NCI-H345 (cell line): ENCODE measurements at regions not wholly inside any gene's neighbourhood (a gene's known extent, or its start where the extent isn't known, plus 50 kb on each side); places are given as distances from the start of the nearest gene placed in this dataset.
"Not testable (repeated sequence)": the region's sequence is repeated elsewhere in the genome, so short reads cannot be mapped to it uniquely, and the experiment has no call there.

ENCODE experiments used
- DNase-seq: peaks from one replicate; lab custom pipeline; 2025; lab: John Stamatoyannopoulos, UW

DNA sequence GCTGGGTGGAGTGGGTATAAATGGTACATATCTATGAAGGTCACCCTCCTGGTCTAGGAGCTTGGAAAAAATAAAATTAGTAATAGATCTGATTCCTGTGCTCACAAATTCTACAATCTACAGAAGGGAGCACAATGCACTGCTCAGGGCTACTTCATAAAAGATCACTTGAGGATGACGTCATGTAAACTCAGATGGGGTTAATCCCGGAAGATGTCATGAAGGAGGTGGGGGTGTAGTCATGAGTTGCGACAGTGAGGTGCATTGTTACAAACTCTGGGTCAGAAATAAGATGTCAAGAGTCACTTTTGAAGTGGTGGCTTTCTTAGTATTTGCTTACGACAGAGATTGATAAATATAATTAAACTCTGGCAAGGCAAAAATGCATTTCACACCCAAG is 68.2 kb downstream of the LHX9 start:
- DNase-seq: no peak

DNA sequence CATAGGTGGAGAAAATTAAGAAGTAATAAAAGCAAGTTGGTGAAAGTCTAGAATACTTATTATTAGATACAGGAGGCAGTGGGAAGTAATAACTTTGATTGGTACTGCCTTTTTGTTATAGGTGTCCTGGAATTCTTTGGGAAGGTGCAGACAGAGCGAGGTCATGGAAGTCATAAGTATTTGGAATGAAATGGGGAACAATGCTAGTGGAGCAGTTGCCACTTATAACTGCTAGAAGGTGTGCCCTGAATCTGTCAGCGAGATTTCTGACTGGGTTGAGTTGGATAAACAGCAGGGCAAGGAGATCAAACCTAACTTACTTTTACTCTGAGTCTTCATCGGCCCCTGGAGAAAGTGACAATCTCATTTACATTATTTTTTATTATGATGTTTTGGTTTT is 69.6 kb downstream of the LHX9 start:
- no peak for DNase-seq

DNA sequence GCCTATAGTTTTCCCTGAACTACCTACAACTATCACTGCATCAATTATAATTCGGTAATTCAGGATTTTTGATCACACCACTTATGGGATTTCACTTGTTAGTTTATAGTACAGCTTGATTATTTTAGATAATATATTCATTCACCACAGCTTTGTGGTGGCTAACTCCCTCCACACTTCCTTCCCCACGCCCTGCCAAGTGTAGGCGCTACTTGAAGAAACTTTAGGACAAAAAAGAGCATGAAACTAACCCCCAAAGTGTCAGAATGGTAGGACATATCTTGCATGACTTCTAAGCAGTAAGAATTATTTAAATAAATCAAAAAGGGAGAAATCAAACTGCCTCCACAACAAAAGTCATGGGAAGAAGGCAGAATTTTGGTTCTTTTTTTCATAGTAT is 70.1 kb downstream of the LHX9 start:
- no peak for DNase-seq

DNA sequence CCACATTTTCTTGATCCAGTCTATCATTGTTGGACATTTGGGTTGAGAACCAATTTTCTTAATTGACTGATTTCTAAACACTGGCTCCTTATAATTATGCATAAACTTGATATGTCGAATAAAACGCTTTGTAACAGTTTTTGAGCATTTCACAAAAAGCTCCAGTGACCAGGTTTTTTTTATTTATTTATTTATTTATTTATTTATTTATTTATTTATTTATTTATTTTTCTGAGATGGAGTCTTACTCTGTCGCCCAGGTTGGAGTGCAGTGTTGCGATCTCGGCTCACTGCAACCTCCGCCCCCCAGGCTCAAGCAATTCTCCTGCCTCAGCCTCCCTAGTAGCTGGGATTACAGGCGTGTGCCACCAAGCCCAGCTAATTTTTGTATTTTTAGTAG is 71.4 kb downstream of the LHX9 start:
- DNase-seq: not testable (repeated sequence)

DNA sequence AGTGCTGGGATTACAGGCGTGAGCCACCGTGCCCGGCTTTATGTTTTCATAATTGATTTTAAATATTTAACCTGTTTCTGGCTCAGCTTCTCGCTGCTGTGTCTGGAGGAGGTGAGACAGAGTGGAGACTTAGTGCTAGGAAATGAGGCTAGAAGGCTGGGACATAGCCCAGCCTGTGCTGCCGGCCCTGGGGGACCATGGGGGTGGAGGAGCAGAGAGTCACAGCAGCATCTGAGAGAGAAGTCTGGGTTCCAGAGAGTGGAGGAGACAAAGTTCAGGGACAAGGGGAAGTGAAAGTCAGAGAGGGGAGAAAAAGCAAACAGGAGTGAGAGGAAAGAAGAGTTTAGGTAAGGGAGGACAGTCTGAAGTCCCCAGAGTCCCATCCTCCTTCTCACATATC is 71.9 kb downstream of the LHX9 start:
- no peak for DNase-seq

DNA sequence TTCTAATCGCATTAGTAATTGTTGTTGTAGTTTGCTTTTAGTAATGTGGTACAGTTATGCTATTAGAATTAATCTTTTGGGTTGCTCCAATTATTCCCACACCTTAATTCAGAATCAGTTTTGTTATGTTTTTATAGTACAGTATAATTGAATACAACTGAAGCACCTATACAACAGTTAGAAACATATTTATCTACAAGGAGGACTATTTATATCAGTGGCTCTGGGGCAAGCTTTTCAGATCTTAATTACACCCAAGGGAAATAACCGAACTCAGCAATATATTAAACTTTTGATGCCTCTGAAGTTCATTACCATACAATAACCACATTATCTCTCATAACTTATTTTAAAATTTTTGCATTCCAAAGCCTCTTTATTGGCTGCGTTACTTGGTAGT is 74.4 kb downstream of the LHX9 start:
- no peak for DNase-seq

DNA sequence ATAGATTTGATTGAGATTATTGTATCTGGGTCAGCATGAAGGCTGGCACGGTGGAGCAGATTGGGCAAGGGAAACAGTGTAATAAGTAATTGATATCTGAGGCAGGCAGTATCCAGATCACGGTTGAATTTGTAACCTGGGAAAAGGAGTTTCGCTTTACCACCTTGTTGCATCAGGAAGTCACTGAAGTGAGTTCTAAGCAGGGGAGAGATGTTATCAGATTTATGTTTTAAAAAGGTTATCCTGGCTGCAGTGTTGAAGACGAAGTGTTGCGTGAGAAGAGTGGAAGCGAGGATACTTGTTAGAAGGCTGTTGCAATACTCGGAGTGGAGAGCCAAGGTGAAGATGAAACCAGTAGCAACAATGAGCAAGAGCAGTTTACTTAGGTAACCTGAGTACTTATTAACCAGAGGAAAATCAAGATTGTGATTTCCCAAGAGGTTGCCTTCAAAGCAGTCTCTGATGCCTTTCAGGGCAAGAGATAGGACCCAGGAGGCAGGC is 77.8 kb downstream of the LHX9 start:
- no peak for DNase-seq

DNA sequence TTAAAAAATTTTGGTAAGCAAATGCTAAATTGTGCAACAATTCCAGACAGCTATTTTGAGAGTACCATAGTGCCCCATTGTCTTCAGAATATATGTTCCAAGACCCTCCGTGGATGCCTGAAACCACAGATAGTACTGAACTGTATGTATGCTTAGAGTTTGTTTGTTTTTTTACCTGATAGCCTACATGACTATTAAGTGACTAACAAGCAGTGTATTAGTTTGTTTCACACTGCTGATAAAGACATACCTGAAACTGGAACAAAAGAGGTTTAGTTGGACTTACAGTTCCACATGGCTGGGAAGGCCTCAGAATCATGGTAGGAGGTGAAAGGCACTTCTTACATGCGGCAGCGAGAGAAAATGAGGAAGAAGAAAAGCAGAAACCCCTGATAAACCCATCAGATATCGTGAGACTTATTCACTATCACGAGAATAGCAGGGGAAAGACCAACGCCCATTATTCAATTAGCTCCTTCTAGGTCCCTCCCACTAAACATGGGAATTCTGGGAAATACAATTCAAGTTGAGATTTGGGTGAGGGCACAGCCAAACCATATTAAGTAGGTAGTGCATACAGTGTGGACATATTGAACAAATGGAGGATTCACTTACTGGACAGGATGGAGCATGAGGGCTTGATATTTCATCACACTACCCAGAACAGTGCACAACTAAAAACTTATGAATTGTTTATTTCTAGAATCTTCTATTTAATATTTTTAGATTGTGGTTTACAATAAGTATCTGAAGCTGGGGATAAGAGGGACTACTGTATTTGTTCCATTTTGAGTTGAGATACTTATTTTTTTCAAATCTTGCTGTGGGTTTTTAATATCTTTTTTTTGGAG is 78.5 kb downstream of the LHX9 start:
- DNase-seq: no peak

DNA sequence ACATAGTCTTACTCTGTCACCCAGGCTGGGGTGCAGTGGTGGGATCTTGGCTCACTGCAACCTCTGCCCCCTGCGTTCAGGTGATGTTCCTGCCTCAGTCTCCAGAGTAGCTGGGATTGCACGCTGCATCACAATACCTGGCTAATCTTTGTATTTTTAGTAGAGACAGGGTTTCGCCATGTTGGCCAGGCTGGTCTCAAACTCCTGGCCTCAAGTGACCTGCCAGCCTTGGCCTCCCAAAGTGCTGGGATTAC is 79.0 kb downstream of the LHX9 start:
- DNase-seq: not testable (repeated sequence)

DNA sequence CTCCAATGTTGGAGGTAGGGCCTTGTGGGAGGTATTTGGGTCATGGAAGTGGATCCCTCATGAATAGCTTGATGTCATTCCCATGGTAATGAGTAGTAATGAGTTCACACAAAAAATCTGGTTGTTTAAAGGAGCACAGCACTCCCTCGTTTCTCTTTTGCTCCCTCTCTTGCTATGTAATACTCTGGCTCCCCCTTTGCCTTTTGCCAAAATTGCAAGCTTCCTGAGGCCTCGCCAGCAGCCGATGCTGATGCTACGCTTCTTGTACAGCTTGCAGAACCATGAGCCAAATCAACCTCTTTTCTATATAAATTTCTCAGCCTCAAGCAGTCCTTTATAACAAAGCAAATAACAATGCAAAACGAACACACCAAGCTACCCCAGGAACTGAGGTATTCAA is 80.9 kb downstream of the LHX9 start:
- no peak for DNase-seq

DNA sequence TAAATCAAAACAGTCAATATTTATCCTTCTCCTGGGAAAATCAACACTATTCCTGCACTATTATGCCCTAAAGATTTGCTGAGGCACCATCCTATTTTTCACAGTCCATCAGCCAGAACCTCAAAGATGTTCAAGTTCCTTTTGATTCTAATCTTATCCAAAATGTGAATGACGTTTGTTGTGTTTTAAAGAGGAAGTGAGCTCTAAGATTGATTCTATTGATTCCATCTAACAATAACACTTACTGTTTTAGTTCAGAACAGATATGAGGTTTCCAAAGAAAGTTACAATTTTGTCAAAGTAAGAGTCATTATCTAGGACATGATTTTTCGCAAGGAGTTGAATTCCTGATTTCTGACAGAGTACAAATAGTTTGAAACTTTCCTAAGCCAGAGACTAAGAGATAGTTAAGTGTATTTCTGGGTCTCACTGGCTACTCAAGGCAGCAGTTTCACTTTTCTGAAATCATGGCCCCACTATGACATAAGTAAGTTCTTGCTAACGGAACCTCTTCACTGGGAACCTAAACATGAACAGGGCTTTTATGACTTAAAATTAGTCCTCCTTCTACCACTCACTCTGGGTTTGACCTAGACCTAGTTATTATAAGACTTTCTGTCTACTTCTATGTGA is 84.7 kb downstream of the LHX9 start:
- DNase-seq: no peak

DNA sequence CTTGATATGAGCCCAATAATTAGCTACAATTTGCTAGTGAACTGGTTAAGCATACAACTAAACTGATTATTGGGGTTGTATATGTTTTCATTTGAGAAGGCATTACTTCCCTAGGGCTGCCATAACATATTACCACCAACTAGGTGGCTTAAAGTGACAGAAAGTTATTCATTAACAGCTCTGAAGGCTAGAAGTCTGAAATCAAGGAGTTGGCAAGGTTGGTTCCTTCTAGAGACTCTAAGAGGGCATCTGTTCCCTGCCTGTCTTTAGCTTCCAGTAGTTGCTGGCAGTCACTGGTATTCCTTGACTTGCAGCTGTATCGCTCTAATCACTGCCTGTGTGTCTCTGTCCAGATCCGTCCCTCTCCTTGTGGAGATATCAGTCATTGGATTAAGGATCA is 86.3 kb downstream of the LHX9 start:
- no peak for DNase-seq

DNA sequence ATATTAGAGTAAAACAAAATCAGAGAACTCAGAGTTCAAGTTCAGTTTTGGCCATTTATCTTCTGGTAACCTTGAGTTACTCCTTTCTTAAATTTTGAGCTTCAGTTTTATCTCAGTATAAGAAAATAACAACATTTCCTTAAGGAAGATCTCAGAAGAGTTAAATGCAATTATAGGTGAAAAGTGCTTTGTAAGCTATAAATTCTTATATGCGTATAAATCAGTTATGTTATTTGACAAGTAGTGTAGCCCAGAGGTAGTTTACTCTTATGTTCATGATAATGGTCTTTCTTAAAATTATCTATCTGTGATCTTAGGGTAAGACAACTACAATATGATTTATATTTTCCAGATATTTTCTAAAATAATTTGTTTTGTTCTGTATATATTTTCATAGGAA is 89.8 kb downstream of the LHX9 start:
- DNase-seq: no peak

DNA sequence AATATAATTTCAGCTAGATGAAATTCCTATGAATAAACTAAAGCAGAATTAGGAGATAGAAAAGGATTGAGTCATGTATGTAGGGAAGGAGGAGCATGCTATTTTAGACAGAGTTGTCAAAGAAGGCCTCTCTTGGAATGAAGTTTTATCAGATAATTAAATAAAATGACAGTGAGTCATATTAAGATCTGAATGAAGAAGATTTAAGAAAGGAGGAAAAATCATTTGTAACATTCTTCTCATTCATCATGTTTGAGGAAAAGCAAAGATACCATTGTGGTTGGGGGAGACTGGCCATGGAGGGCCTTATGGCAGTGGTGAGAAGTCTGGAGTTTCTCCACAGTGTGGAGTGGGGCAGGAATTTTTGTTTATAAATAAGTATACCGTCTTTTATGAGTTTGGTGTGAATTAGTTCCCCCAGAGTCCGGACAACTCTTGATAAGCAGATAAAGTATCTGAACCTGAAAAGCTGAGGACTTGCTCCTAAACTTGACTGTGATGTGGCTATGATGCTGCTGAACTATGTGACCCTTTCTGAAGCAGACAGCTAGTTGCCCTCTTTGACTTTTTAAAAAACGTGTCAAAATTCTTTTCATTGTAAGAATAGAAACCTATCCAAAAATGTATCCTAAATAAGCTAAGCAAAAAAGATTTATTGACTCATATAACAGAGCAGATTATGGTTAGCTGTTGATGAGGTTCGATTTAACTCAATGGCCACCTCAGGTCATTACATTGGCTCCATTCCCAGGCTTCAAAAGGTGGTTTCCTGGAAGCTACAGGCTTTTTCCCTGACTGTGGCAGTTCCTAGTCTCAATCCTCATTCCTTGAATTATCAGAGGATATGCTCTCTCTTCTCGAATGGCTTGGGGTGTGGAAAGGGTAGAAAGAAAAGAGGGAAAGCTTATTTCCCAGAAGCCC is 90.8 kb downstream of the LHX9 start:
- DNase-seq: no peak

DNA sequence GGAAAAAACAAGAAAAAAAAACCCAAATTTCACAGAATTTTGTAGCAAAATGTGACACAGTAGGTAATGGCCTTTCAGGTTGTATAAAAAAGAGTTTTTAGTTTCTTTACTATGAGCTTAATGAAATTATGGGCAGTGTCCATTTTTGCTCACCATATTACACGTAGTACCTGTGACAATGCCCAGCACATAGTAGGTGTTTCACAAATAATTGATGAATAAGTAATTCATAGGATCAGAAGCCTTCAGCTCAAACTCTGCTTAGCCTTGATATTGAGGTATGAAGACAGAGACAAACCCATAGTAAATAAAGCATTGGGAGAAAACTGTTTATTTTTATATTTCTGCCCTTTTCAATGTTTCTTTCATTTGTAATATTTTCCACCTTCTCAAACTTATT is 97.2 kb downstream of the LHX9 start:
- DNase-seq: no peak

DNA sequence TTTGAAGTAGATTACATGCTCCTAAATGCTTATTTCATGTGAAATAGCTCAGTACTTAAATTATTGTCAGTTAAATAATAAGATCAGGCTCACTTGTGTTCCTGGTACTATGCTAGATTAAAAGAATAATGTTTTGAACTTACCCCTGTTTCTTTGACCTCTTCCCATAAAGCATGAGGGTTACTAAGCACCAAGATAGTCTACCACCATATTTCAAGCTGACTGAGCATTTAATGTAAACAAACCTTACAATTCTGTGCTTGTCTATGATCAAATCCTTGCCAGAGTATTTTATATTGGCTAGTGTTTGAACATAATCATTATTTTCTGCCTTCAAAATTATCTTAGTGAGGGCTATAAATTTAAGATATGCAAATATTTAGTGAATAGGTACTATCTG is 98.1 kb downstream of the LHX9 start:
- DNase-seq: no peak

DNA sequence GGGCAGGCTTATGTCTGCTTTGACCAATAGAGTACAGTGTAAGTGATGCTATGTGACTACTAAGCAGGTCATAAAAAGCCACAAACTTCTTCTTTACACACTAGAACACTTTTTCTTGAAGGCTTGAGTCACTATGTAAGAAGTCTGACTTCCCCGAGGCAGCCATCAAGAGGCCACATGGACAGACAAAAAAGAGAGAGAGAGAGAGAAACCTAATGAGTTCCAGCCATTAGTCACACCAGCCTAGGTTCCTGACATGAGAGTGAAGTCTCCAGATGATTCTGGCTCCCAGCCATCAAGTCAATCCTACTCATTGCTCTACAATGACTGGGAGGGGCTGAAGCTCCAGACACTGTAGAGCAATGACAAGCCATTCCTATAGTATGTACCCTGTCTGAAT is 101.4 kb downstream of the LHX9 start:
- no peak for DNase-seq

DNA sequence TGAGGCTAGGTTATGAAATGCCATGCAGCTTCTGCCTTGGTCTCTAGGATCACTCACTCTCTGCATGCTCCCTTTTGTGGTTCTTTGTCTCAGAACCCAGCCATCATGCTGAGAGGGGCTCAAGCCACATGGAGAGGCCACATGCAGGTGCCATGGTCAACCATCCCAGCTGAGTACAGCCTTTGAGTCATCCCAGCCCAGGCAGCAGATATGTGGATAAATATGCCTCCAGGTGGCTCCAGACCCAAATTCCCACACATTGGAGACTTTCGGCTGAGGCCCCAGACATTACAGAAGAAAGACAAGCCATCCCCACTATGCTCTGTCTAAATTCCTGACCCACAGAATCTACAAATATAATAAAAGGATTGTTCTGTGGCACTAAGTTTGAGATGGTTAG is 102.0 kb downstream of the LHX9 start:
- DNase-seq: no peak

DNA sequence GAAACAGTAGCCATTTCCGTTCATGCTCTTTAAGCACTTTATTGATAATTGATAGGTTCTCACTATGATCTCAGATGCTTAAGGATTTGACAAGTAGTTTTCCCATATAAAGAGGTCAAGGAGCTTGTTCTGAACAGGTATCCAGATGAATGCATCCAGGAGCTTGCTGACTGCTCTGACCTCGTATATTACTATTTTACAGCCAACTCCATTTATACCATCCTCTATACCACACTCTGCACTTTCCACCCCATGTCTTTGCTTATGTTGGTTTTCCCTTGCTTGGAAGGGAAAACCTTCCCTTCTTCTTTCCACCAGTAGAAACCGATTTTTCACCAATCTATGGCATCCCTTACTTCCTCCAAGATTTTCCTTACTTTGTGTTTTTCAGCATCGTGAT is 107.2 kb downstream of the LHX9 start:
- DNase-seq: no peak

DNA sequence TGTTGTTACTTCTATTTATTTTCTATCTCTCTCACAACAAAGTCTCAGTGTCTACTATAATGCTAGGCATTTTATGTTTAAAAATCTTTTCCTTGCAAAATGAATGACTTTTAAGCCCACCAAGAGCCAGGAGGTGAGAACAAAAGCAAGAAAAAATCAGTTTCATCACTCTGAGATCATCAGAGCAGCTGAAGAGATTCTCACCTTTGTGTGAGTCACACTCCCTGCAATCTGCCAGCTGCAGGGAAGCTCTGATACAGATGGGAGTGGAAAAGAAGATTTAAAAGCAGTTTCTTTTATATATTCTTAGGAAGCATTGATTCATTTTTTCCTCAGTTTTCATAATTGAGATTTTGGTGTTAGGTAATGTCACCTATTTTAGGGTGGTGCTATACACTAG is 107.6 kb downstream of the LHX9 start:
- peak; percentile 10 for DNase-seq

DNA sequence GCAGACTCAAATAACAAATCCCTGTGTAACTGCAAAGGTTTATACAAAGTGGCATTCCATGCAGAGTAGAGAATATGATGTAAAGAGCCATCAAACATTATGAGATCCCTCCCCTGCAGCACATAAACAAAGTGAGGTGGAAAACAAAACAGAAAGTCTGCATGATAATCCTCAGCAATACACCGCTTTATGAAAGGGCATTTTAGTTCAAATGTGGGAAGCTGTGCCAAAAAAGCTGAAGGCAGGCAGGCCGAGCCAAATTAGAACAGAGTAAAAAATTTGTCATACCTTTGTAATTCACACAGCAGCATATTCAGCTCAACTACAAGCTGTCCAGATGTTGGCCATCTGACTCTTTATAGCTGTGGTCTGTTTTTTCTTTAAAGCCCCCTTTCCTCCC is 113.5 kb downstream of the LHX9 start:
- no peak for DNase-seq

DNA sequence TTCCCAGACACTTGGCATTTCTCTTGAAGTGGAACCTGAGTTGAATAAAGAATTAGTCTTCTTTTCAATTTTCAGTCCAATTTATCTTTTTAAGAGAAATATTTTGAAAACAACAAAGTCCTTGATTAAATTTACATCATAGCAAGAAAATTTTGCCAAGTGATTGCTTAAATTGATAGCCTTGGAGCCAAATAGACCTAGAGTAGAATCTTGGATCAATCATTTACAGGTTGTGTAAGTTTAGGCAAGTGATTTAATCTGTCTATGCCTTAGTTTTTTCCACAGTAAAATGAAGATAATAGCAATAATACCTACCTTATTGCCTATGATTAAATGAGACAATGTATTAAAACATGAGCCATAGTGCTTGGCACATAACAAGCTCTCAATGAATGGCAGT is 113.9 kb downstream of the LHX9 start:
- DNase-seq: no peak

DNA sequence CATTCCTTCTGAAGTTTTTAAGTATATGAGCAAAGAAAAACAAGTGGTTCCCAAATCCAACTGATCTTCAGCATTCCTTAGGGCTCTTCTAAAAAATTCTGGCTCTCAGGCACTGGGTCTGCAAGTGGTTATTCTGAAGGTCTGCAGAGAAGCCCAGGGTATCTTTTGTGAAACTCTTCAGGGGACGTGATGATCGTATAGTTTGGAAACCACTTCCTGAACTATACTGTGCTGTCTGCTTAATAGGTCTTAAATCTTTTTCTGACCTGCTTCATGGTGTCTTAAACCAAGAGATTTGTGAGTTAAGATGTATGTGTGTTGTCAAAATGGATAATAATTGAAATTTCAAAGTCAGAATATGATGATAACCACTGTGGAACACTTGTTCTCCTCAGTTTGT is 115.5 kb downstream of the LHX9 start:
- DNase-seq: no peak
